Natural killer cell (primary cell): ENCODE measurements at regions not wholly inside any gene's neighbourhood (a gene's known extent, or its start where the extent isn't known, plus 50 kb on each side); places are given as distances from the start of the nearest gene placed in this dataset.

Source experiments
- ATAC-seq, 3 donors: fragments of 150-1000 bp in 2 of 3; fragments of 200-7000 bp in 1 of 3; cut with Tn5 transposase; 1 replicate in 1 of 3; 2 replicates in 2 of 3; pipeline ENCODE4 v1.10.0; 2021; ENCODE audit warnings: mild to moderate bottlenecking in 2 of 3, moderate library complexity in 2 of 3
- DNase-seq, 2 donors: peaks; one replicate each; pipeline versions ENCODE4 v3.0.0 to v3.0.0-alpha.2; 2013 to 2021; ENCODE audit warnings: mixed read lengths in 1 of 2
- H3K27ac ChIP-seq: one replicate; pipeline ENCODE4 v1.5.1; 2013; ENCODE audit warnings: mild to moderate bottlenecking, low read length
- H3K27me3 ChIP-seq: one replicate; pipeline ENCODE4 v1.6.1; 2013; ENCODE audit warnings: low read length; ENCODE audit not compliant: control insufficient read depth, insufficient read depth
- H3K36me3 ChIP-seq: one replicate; pipeline ENCODE4 v1.6.1; 2013; ENCODE audit warnings: low read length; ENCODE audit not compliant: control insufficient read depth, insufficient read depth
- H3K4me1 ChIP-seq: one replicate; pipeline ENCODE4 v1.6.1; 2013; ENCODE audit warnings: low read length; ENCODE audit not compliant: control insufficient read depth, insufficient read depth
- H3K4me3 ChIP-seq: one replicate; pipeline ENCODE4 v1.5.1; 2013; ENCODE audit warnings: low read length
- H3K9me3 ChIP-seq: one replicate; pipeline ENCODE4 v1.6.1; 2013; ENCODE audit warnings: low read length; ENCODE audit not compliant: control insufficient read depth, insufficient read depth
- H3K27ac Mint-ChIP-seq, 2 donors: one replicate each; pipeline ENCODE4 v1.8.0; 2022; ENCODE audit warnings: mild to moderate bottlenecking in 2 of 2, mixed read lengths in 2 of 2, moderate library complexity in 1 of 2
- H3K27me3 Mint-ChIP-seq, 2 donors: one replicate each; pipeline ENCODE4 v1.8.0; 2022; ENCODE audit warnings: low read depth in 2 of 2, mixed read lengths in 2 of 2
- H3K36me3 Mint-ChIP-seq: one replicate; pipeline ENCODE4 v1.8.0; 2022; ENCODE audit warnings: mixed read lengths
- H3K4me1 Mint-ChIP-seq, 2 donors: one replicate each; pipeline ENCODE4 v1.8.0; 2022; ENCODE audit warnings: mixed read lengths in 2 of 2
- H3K4me3 Mint-ChIP-seq: one replicate; pipeline ENCODE4 v1.8.0; 2022; ENCODE audit warnings: mild to moderate bottlenecking, moderate library complexity, mixed read lengths
- H3K9me3 Mint-ChIP-seq, 2 donors: one replicate each; pipeline ENCODE4 v1.8.0; 2022; ENCODE audit warnings: mixed read lengths in 2 of 2
- CTCF ChIP-seq: fragments of 200-600 bp; IDR thresholded peaks from one replicate; pipeline ENCODE4 v1.8.0; 2022; ENCODE audit warnings: antibody characterized with exemption
- WGBS: methylation state at CpG from one replicate; pipeline ENCODE4 v1.1.7; 2013; ENCODE audit warnings: missing lambda C conversion rate; ENCODE audit not compliant: insufficient coverage; 5-methylcytosine and 5-hydroxymethylcytosine counted together
- intact Hi-C: fragments of 100-400 bp; cut with micrococcal nuclease; formaldehyde crosslinking; loops from one replicate; pipeline ENCODE4 v1.14.2; 2022

GRCh38 chr1:189616893-189617292, 860.8 kb downstream of the BRINP3 start:
- 88% methylated on average over 3 of the region's 5 CpGs for WGBS
- Mint-ChIP-seq H3K9me3 (peaks cover 6 to 10% of the 10 kb centered on the region in 2 donors), H3K4me3 (no peak overlapping the region), H3K4me1 (no peaks in the 10 kb centered on the region), H3K27ac (no peak overlapping the region), H3K36me3 (no peaks in the 10 kb centered on the region), H3K27me3 (no peaks in the 10 kb centered on the region)
- intact Hi-C loops, result no loop called here
- Histone ChIP-seq H3K36me3 (no peaks in the 10 kb centered on the region), H3K27me3 (no peaks in the 10 kb centered on the region), H3K4me3 (no peak overlapping the region), H3K27ac (no peak overlapping the region), H3K4me1 (no peaks in the 10 kb centered on the region), H3K9me3 (peaks cover 6% of the 10 kb centered on the region)
- DNase-seq (no peak), ATAC-seq (no peak)
- no peak for TF ChIP-seq CTCF

DNA sequence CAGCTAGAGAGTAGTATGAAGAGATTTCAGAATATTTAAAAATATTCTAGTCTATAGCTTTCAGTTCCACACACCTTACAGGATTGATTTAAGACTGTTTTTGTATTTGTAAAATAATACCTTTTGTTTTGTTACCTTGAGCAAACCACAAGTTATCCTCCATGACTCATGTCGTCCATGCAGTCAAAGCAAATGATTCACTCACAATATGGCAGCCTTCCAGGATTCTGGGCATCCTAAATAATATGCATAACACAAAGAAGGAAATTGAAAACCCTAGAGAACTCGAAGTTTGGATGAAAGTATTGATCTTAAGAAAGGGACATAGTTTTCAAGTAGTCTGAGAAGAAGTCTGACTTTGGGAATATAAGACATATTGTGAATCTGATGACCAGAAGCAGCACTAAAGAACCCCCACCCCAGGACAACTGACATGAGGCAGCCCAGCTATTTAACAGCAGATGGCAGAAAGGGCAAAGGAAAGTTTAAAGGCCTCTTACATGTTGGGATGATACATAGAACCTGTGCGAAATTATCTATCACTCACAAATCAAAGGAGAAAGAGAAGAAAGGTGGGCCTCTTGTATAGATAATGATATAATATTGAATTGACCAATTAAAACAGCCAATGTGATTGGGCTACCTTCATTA, 857.9 kb downstream of the BRINP3 start:
- DNase-seq (no peak), ATAC-seq (no peak)
- intact Hi-C loops, result no loop called here
- Histone ChIP-seq H3K4me3 (no peak overlapping the region), H3K36me3 (no peaks in the 10 kb centered on the region), H3K27me3 (no peaks in the 10 kb centered on the region), H3K4me1 (no peaks in the 10 kb centered on the region), H3K27ac (no peak overlapping the region), H3K9me3 (peaks cover 6% of the 10 kb centered on the region)
- no peak for TF ChIP-seq CTCF
- peaks cover 14 to 17% of the 10 kb centered on the region in 2 donors for H3K9me3 Mint-ChIP-seq
- H3K4me1 Mint-ChIP-seq, result no peaks in the 10 kb centered on the region
- no peaks in the 10 kb centered on the region for H3K36me3 Mint-ChIP-seq
- H3K27ac Mint-ChIP-seq, result no peak overlapping the region
- no peak overlapping the region for H3K4me3 Mint-ChIP-seq
- WGBS, result 60% methylated on average over 2 of the region's 3 CpGs
- H3K27me3 Mint-ChIP-seq, result no peaks in the 10 kb centered on the region

DNA sequence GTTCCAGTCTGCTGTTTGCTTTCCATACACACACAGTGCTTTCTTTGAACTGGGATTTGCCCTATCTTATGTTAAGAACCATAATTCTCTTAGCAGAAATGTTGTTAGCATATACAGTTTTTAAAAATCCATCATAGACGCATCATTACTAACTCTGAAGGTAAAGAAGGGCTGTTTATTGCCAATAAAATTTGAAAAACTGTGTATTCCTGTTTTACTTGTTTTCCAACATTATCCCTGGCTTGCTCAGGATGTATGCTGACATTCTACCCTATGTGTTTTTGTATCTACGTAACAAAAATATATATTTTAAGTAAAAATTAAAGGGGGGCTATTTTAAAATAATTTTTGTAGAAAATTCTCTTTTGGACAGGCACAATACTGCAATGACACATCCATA, 857.2 kb downstream of the BRINP3 start:
- intact Hi-C loops, result no loop called here

More for the DNA sequence above, 857.2 kb downstream of the BRINP3 start:
- no peak overlapping the region for H3K27ac Mint-ChIP-seq
- Histone ChIP-seq H3K9me3 (peaks cover 2% of the 10 kb centered on the region), H3K4me3 (no peak overlapping the region), H3K4me1 (no peaks in the 10 kb centered on the region), H3K36me3 (no peaks in the 10 kb centered on the region), H3K27ac (no peak overlapping the region), H3K27me3 (no peaks in the 10 kb centered on the region)
- DNase-seq (no peak), ATAC-seq (no peak)
- H3K4me1 Mint-ChIP-seq, result no peaks in the 10 kb centered on the region
- no peaks in the 10 kb centered on the region for H3K27me3 Mint-ChIP-seq
- TF ChIP-seq CTCF, result no peak
- H3K4me3 Mint-ChIP-seq, result no peak overlapping the region
- WGBS, result no CpG with 5 or more reads among the region's 2 CpGs
- peaks cover 14 to 21% of the 10 kb centered on the region in 2 donors for H3K9me3 Mint-ChIP-seq
- no peaks in the 10 kb centered on the region for H3K36me3 Mint-ChIP-seq
